ENCODE measurements at regions not wholly inside any gene's neighbourhood (a gene's known extent, or its start where the extent isn't known, plus 50 kb on each side); places are given as distances from the start of the nearest gene placed in this dataset.

DNA sequence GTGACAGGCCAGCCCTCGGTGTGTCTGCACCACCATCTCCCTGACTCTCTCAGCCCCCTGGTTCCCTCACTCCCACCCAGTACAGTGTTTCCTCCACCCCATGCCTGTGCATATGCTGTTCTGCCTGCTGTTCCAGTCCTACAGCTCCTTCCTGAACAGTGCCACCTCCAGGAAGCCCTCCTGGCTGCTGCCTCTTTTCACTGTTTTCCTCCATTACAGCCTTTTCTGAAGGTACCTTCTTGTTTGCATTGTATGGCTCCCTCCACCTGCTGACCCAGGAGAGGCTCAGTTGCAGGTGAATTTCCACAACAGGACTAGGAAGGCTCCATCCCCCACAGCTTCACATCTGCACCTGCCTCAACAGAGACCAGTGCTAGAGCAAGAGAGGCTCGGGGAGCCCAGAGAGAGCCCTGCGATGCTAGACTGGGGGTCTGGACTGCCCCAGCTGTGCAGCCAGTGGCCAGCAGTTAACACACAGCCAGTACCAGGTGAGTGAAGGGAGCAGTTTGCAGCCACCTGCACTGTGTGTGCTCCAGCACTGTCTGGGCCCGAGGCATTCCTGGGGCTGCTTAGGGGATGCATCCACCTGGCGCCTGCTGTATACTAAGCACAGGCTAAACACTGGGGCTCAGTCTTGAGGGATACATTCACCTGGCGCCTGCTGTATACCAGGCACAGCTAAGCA is 92.0 kb downstream of the ADRA2C start:
- CTCF ChIA-PET, result interaction anchor here (1.3 kb wide), 1 partner anchor 84 kb away, joined by 3 read pairs; no protein-coding TSS in a partner anchor
- H3K27me3 ChIP-seq (ENCODE audit: control insufficient read depth, insufficient read depth, low read length), result peaks cover 20% of the 10 kb centered on the region

DNA sequence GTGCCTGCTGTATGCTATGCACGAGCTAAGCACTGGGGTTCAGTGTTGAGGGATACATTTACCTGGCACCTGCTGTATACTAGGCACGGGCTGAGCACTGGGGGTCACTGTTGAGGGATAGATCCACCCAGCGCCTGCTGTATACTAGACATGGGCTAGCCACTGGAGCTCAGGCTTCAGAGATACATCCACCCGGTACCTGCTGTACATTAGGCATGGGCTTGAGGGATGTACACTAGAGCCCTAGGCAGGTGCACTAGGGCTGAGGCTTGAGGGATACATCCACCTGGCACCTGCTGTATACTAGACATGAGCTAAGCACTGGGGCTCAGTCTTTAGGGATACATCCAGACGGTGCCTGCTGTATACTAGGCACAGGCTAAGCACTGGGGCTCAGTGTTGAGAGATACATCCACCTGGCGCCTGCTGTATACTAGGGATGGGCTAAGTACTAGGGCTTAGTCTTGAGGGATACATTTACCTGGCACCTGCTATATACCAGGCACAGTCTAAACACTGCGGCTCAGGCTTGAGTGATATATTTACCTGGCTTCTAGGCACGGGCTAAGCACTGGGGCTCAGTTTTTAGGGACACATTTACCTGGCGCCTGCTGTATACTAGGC is 92.7 kb downstream of the ADRA2C start:
- H3K4me3 ChIP-seq (ENCODE audit: low read depth, low read length), result no peak overlapping the region
- TF ChIP-seq, protein P1, sequence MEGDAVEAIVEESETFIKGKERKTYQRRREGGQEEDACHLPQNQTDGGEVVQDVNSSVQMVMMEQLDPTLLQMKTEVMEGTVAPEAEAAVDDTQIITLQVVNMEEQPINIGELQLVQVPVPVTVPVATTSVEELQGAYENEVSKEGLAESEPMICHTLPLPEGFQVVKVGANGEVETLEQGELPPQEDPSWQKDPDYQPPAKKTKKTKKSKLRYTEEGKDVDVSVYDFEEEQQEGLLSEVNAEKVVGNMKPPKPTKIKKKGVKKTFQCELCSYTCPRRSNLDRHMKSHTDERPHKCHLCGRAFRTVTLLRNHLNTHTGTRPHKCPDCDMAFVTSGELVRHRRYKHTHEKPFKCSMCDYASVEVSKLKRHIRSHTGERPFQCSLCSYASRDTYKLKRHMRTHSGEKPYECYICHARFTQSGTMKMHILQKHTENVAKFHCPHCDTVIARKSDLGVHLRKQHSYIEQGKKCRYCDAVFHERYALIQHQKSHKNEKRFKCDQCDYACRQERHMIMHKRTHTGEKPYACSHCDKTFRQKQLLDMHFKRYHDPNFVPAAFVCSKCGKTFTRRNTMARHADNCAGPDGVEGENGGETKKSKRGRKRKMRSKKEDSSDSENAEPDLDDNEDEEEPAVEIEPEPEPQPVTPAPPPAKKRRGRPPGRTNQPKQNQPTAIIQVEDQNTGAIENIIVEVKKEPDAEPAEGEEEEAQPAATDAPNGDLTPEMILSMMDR (IDR thresholded peaks at IDR 0.05; ENCODE audit: insufficient read depth, low read depth, low read length), result no peak
- ChIA-PET POLR2A (no interaction called here), CTCF (no interaction called here)
- peaks cover 18% of the 10 kb centered on the region for H3K27me3 ChIP-seq (ENCODE audit: control insufficient read depth, insufficient read depth, low read length)
- DNase-seq (ENCODE audit: low read depth), result no peak
- H3K36me3 ChIP-seq (ENCODE audit: control insufficient read depth, insufficient read depth, low read length), result no peaks in the 10 kb centered on the region

More for the DNA sequence above, 92.0 kb downstream of the ADRA2C start:
- TF ChIP-seq, protein P1 (IDR thresholded peaks at IDR 0.05; ENCODE audit: insufficient read depth, low read depth, low read length), result no peak
- POLR2A ChIA-PET, result no interaction called here
- no peaks in the 10 kb centered on the region for H3K36me3 ChIP-seq (ENCODE audit: control insufficient read depth, insufficient read depth, low read length)
- no peak for DNase-seq (ENCODE audit: low read depth)
- no peak overlapping the region for H3K4me3 ChIP-seq (ENCODE audit: low read depth, low read length)

DNA sequence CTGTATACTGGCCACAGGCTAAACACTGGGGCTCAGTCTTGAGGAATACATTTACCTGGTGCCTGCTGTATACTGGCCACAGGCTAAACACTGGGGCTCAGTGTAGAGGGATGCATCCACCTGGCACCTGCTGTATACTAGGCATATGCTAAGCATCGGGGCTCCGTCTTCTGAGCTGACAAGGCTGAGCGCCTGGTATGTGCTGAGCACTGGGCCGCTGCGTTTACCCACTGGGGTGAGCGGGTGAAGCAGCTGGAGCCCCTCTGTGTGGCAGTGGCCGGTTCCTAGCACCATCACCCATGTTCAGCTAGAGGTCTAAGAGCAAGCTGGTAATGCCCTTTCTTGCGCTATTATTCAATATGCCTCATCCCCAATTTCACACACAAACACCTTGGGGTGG is 93.4 kb downstream of the ADRA2C start:
- ChIA-PET POLR2A (no interaction called here), CTCF (interaction anchor here (0.7 kb wide), 1 partner anchor 381 kb away, joined by 4 read pairs; no protein-coding TSS in a partner anchor)
- DNase-seq (ENCODE audit: low read depth), result no peak
- no peaks in the 10 kb centered on the region for H3K36me3 ChIP-seq (ENCODE audit: control insufficient read depth, insufficient read depth, low read length)
- no peak overlapping the region for H3K4me3 ChIP-seq (ENCODE audit: low read depth, low read length)
- TF ChIP-seq, protein P1 (IDR thresholded peaks at IDR 0.05; ENCODE audit: insufficient read depth, low read depth, low read length), result no peak
- H3K27me3 ChIP-seq (ENCODE audit: control insufficient read depth, insufficient read depth, low read length), result peaks cover 17% of the 10 kb centered on the region

DNA sequence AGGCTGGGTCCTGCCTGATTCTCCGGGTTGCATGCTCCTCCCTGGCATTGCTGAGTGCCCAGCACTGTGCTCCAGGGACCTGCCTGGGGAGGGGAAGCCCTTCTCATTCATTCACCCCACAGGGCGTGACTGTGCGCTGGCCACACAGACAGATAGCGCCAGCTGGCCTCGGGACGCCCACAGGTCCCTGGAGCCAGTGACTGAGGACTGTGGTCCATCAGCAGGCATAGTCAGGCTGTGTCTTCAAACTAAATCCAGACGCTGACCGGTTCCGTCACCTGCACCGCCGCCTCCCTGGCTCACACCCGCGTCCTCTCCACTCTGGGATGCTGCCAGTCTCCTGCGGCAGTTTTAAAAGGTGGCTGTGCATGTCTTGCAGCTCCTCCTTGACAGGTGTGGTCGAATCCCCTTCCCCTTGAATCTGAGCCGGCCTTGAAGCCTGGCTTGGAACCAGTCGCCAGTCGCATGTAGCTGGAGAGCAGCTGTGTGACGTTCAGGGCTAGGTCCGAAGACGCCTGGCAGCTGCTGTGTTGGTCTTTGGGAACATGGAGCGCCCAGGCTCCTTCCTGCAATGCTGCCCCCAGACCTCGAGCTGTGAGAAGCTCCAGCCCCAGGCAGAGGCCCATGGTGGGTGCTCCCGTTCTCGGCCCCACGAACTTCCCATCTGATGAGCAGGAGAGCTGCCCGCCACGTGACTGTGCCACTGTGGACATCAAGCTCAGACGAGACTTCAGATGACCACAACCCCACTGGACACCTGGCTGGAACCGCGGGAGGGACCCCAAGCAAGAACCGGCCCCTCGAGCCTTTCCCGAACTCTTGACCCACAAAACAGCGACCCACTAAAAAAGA is 94.1 kb downstream of the ADRA2C start:
- Histone ChIP-seq H3K36me3 (ENCODE audit: control insufficient read depth, insufficient read depth, low read length) (no peaks in the 10 kb centered on the region), H3K4me3 (ENCODE audit: low read depth, low read length) (no peak overlapping the region), H3K27me3 (ENCODE audit: control insufficient read depth, insufficient read depth, low read length) (peaks cover 13% of the 10 kb centered on the region; the same call in 1 of the 2 replicates)
- DNase-seq (ENCODE audit: low read depth), result no peak
- TF ChIP-seq, protein P1 (IDR thresholded peaks at IDR 0.05; ENCODE audit: insufficient read depth, low read depth, low read length), result no peak
- CTCF ChIA-PET, result interaction anchor here (0.7 kb wide), 2 partner anchors 18 to 382 kb away, joined by 3 to 4 read pairs; no protein-coding TSS in a partner anchor
- POLR2A ChIA-PET, result no interaction called here
